HG02885 (cell line): ENCODE measurements at regions not wholly inside any gene's neighbourhood (a gene's known extent, or its start where the extent isn't known, plus 50 kb on each side); places are given as distances from the start of the nearest gene placed in this dataset.

Source experiments
- ATAC-seq: cut with Tn5 transposase; IDR thresholded peaks from one replicate; pipeline ENCODE4 v1.9.1; 2021; ENCODE audit warnings: mild to moderate bottlenecking; ENCODE audit not compliant: unreplicated experiment, poor library complexity

DNA sequence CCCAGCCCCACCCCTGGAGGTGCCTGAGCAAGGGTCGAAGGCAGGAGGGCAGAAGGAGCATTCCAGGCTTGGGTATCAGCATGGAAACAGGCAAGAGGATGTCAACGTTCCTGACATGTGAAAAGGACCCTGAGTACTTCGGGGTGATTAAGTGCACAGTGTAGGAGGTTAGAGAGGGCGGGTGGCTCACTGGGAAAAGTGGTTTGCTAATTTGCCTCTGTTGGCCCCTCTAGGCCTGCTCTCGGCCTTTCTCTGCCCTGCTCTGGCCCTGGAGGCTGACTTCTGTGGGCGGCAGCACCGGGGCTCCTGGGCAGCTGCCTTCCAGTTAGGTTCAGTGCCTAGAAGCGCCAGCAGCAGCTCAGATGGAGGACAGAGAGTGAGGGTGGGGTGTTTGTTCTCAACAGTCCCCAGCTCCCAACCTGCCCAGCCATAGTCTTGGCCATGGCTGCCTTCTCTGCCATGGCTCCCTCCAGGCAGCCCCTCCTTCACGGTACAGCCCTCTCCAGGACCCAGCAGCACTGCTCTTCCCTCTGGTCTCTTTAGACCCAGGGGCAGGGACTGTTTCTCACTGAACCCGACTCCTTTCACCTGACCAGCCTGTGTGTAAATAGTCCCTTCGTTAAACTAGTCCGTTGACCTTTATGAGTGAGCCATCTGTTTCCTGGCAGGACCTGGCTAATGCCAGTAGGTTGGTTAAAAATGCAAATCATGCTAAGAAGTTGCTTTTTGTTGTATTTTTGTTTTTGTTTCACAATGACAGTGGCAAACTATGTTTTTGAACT is 107.1 kb upstream of the TPM1 start:
- no peak for ATAC-seq

DNA sequence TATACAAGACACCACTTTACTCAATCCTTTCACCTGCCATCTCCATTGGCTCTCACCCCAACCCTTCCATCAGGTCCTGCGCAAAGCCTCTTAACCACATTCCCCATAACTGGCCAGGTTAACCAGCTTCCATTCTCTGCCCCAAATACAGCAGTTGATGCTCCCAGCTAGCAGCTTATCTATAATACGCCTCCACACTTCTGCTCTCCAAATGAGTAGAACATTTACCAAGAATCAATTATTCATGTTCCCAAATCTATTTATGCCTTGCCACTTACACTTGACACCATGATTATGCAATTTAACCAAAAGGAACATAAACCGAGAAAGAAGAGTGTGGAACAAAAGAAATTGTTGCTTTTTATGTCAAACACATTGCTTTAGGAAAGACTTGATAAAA is 103.7 kb upstream of the TPM1 start:
- ATAC-seq, result no peak

DNA sequence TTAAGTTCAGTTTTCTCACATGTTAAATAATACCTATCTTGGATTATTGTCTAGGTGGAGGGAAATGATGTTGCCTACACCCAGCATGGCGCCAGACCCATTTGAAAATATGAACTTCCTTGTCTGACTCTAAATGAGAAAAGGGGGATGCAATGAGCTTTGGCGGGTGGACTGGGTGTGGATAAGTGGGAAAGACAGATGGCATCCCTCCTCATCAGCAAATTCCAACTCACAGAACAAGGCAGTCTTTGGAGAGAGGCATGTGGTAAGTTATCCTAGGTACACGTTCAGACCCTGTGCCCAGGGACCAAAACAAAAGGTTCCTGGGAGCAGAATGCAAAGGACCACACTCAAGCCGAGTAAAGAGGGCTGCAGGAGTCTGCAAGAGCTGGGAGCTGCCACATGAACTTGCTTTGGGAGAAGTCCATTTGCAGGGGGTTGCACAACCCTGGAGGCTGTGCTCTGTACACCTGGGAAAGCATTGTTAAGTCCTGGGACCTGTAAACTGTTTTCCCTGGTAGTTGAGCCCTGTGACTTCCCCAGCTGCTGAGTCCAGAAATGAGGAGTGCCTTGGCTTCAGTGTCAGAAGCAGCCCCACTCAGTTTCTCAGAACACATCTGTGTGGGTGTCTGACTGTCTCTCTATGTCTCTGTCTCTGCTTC is 102.3 kb upstream of the TPM1 start:
- no peak for ATAC-seq

DNA sequence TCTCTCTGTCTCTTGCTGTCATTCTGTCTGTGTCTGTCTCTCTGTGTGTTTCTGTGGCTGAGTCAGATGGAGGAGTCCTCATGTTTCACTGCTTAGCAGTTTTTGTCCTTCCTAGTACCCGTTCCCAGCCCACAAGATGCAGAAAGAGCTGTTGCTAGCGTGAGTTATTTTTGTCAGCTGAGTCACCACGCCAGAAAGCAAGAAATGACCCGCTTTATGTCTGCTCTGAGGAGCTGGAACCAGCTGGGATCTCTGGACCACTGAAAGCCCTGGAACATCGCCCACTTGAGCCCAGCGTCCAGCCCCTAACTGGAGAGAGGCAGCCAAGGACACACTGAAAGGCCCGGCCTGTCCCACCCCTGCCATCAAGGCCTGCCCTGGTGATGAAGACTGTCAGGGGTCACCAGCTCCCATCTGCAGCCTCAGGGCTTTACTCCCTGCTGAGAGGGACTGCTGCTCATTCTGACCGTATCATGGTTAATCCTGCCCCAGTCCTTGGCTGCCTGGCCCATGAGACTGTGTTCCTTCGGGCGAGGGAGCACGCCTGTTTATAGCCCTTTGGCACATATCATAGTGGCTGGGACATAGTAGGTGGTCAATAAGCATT is 101.7 kb upstream of the TPM1 start:
- no peak for ATAC-seq

DNA sequence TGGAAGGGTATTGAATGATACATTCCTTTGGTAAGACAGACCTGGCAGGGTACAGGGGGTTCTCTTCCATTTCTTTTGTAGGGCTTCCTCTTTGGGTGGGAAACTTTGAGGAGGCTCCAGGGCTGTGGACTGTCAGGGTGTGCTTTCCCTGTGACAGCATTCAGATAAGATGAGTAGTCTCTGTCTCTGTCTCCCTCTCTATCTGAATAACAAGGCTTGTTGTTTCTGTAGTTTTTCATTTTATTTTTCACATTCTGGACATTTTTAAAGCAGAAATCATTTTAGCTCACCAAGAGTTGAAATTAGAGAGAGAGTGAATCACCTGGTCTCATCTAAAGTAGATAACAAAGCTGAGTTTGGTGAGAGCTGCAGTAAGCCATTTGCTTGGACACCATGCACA is 100.8 kb upstream of the TPM1 start:
- ATAC-seq, result no peak

DNA sequence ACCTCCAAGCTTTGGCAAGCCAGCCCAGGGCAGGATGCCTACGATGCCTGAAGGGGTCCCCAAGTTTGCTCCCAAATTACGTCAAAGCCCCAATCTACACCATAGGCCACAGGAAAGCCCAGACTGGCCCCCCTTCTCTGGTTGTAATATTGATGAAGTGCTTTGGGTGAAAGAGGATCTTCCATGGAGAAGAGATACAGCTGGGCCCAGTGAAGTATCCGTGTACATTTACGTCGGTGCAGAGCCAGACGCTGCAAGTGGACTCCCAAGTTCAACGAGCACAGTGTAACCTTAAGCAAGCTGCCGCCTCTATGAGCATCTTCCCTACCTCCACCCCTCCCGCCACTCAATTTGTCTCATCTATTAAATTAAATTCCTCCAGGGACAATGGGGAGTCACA is 100.1 kb upstream of the TPM1 start:
- no peak for ATAC-seq

DNA sequence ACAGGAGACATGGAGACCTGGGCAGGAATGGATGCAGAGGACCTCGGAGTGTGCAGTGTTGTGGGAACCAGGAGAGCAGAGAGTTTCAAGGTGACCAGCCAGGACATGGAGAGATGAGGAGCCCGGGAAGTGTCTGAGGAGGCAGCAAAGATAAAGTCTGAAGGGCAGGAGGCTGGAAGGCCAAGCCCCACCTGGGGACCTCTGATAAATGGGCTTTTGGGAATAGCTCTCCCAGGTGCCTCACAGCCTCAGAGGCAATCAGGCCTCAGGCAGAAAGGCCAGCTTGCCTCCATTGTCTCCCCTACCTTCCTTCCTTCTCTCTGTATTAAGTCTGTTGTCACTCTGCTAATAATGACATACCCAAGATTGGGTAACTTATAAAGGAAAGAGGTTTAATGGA is 97.5 kb upstream of the TPM1 start:
- no peak for ATAC-seq

DNA sequence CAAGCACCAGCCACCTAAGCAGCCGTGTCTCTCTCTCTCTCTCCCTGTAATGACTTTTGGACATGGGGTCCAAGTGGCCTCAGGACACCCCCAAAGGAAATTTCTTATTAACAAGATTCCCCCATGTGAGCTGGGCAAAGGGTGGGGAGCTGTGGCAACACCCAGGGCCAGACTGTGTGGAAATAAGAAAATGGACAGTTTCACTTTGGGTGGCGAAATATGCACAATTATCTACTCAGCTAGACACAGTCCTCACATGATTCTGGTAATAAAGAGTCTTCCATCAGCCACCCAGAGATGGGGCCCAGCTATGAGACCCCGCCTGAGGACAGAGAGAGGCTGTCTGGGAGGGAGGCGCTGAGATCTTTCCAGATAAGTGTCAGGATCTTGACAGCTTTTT is 96.8 kb upstream of the TPM1 start:
- ATAC-seq, result no peak

DNA sequence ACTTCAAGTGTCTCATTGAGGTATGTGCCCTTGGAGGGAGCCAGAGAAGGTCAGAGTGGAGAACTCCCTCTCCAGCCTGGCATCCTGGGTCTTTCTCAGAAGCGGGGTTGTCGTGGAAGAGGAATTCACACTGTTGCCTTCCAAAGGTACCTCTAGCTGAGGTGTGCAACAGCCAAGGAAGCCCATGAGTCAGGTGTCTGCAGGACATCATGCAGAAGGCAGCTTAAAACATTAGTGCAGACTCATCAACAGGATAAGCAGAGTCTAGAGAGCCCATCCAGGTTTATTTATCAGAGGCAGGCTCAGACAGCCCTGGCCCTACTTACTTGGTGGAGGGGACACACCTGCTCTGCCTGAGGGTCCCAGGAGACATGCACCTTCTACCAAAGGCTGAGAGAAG is 95.6 kb upstream of the TPM1 start:
- no peak for ATAC-seq

DNA sequence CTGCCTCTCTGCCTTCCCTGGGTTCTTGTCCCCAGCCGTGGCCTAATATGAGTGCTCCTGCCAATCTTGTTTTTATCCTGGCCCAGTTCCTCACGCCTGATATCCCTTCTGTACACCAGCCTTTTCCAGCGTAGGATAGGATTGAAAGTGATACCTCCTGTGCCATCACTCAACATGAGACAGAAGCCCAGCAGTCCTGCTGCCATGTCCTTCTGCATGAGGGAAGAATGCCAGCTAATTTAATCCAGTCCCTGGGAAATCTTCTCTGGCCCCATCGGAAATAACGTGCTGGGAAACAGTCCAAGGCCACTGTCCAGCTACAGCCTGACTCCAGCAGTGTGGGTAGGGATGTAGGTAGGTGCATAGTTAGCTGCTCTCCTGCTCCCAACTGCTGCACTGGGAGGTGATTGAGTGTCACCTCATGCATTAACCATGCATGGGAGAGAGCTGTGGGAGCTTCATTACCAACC is 92.0 kb upstream of the TPM1 start:
- no peak for ATAC-seq

DNA sequence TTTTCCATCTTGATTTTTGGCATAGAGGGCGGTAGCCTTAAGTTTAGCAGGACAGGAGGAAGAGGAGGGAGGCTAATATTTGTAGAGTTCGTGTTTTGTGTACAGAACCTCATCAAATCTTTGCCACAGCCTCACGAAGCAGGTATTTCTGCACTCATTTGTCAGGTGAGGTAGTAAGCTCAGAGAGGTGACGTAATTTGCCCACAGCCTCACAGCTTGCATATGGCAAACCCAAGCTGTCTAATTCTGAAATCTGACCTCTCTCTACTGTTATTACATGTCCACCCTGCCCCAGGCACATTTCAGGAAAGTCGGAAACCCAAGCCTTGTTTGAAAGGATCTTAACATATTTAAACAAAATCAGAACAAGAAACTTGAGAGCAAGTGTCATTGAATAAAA is 91.1 kb upstream of the TPM1 start:
- no peak for ATAC-seq

DNA sequence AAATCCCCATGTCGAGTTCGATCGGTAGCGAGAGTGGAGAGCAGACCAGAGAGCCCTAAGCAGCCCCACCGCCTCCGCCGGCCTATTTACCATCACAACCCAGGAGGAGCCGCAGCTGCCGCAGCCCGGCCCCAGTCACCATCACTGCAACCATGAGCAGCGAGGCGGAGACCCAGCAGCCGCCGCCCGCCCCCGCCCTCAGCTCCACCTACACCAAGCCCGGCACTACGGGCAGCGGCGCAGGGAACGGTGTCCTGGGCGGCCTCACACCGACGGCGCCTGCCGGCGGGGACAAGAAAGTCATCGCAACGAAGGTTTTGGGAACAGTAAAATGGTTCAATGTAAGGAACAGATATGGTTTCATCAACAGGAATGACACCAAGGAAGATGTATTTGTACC is 89.5 kb upstream of the TPM1 start:
- ATAC-seq, result no peak

DNA sequence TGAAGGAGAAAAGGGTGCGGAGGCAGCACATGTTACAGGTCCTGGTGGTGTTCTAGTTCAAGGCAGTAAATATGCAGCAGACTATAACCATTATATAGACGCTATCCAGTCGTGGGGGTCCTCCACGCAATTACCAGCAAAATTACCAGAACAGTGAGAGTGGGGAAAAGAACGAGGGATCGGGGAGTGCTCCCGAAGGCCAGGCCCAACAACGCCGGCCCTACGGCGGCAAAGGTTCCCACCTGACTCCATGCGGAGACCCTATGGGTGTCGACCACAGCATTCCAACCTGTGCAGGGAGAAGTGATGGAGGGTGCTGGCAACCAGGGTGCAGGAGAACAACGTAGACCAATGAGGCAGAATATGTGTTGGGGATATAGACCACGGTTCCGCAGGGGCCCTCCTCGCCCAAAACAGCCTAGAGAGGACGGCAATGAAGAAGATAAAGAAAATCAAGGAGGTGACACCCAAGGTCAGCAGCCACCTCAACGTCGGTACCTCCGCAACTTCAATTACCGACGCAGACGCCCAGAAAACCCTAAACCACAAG is 89.0 kb upstream of the TPM1 start:
- no peak for ATAC-seq

DNA sequence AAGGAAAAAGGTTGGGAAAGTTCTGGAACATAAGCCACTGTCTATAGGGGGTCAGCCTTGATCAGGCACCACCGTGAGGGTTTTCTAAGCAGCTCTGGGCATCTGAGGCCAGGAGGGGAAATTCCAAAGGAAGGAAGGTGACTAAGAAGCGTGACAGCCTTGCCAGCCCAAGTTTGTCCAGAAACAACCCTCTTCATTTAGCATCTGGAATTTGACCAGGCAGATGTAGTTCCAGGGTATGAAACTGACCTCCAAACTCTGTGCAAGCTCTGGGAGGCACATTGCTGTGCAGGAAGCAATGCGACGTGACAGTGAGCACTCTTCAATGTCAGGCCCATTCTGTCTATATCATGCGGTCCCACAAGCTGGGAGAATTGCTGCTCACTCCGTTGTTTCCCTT is 85.4 kb upstream of the TPM1 start:
- no peak for ATAC-seq

DNA sequence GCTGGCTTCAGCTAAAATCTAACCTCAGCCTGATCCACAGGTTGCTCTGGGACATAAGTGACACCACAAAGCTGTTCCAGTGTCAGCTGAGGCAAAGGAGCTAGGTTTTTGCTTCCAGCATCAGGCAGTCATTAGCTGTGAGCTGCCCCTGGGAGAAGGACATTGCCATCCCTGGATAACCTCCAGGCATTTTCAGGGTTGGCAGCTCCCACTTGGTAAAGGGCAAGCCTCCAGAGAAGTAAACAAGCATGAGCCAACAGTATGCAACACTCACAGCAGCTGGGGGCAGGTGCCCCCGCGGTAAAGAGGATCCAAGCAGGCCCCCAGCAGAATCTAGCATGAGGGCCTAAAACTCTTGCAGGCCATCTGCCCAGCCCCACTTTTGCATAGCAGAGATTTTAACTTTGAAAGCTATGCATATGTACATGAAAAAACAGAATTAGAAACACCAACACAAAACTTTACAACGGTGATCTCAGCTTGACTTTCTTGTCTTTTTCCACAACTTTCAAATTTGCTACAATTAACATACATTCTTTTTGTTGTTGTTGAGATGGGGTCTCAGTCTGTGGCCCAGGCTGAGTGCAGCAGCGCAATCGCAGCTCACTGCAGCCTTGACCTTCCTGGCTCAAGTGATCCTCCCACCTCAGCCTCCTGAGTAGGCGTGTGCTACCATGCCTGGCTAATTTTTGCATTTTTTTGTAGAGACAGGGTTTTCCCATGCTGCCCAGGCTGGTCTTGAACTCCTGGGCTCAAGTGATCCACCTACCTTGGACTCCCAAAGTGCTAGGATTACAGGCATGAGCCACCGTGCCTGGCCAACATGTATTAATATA is 83.8 kb upstream of the TPM1 start:
- ATAC-seq, result no peak

DNA sequence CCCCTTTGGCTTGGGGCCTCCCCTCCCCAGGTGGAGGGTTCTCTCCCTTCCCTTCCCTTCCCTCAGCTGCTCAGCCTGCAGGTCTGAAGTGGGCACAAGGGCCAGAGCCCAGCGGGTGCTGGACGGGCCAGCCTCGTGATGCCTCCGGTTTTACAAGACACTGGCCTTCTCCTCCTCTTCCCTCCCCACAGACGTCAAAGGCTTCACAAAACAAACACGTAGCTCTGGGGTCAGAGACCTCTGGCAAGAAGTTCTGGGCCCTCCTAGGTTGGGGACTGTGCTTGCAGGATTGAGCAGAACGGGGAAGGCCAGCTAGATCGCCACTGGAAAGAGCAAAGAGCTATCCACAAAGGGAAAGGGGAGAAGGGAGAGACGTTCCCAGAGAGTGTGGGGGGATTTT is 81.4 kb upstream of the TPM1 start:
- no peak for ATAC-seq

DNA sequence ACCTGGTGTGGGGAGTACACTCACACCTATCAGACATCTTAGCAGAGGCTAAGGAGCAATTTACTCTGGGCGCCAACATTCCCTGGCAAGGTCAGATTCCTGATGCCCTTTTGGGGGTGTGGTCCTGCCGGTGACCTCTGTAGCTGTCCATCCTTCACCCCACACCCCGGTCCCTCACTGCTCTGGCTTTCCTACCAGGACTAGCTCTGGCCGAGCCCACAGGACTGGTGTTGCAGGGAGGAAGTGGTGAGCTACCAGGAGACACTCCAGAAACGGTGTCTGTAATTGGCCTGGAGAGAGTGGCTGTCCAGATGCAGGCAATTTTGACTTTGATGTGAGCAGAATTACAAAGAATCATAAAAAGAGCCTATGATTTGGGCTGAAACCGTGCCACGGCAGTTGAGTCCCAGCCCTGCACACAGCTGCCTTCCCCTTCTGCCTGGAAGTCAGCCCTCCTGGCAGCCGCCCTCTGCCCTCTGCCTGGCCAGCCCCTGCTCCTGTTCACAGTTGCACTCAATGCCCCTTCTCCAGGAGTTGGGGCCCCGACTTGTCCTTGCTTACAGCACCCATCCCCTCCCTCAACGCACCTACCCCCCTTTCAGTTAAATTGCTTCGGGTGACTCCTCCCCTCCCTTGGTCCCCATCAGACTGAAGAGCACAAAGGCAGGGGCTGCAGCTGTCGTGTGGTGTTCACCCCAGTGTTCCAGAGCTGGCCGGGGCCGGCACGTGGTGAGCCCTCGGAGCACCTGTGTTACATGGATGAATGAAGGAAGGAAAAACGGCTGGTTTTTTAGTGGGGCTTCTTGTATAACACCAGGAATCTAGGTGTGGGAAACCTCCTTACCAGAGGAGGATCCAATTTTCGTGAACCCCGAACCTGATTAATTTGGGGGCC is 80.2 kb upstream of the TPM1 start:
- no peak for ATAC-seq

DNA sequence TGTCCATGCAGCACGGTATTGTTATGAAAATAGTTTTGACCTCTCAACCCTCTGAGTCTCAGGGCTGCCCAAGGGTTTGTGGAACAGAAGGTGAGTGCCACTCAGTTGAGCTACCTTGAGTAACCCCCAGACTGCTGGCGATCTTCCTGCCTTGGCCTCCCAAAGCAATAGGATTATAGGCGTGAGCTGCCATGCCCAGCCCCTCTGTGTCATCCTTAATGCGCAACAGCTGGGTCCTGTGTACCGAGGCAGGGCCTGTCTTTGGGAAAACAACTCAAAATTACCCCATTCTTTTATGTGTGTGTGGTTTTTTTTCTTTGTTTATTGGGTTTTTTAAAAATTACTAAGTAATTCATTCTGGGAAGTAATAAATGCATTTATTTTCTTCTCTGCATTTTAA is 78.3 kb upstream of the TPM1 start:
- ATAC-seq, result no peak

DNA sequence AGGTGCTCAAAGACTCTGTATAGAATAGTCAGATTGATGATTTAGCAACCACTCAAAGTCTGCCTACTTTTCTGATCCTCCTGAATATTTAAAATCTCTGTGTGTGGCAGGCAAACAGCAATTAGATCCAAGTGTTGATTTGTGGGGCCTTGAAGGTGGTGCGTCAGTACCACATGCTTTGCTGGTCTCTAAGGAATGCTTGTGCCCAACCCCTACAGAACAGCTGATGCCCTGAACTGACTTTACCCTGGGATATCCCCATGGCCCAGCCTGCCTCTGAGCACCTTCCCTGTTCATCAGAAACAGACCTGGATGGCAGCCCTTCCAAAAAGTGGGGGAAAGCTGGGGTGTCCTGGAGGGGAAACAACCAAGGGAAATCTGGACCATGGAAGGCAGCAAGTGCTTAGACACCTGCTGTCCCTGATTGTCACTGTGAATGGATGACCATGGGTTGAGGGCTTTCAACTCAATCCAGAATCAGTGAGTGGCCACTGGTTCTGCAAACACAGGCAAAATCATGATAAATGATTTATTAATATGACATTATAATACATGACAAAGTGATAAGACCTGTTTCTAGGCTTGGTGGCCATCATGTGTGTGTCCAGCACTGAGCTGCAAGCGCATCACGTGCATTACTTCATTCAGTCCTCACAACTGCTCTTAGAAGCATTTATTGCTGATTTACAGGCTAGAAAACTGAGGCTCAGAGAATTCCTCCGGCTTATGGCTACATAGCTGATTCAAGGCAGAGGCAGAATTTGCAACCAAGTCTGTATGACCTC is 76.1 kb upstream of the TPM1 start:
- no peak for ATAC-seq
